ENCODE measurements at regions not wholly inside any gene's neighbourhood (a gene's known extent, or its start where the extent isn't known, plus 50 kb on each side); places are given as distances from the start of the nearest gene placed in this dataset.

DNA sequence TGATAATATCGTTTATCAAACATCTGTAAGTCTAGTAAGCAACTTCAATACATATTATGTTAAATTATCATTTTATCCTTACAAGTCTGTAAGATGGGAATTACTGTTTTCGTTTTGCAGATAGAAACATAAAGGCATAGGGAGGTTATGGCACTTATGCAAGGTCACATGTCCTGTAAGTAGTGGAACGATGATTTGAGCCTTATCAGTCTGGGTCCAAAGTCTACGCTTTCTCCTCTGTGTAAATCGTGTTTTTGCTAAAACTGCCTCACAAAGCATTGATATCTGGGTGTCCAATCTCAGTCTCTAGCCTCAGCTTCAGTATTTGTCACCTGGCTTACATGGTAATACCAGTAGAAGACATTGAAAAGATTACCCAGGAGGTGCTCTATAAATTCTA lies 174.9 kb upstream of the RASSF8 start:
- WGBS, result 84% methylated on average over 4 of the region's 5 CpGs
- no peaks in the 10 kb centered on the region for H3K36me3 ChIP-seq (ENCODE audit: control insufficient read depth in 1 of 2, insufficient read depth in 2 of 2, low read depth in 1 of 2, low read length in 2 of 2)
- H4K8ac ChIP-seq (ENCODE audit: low read length), result no peak overlapping the region
- no peak overlapping the region for H4K91ac ChIP-seq (ENCODE audit: low read length)
- H3K27ac ChIP-seq (ENCODE audit: low read length, poor library complexity, severe bottlenecking), result no peak overlapping the region
- H3K4me2 ChIP-seq (ENCODE audit: low read length, poor library complexity, severe bottlenecking), result no peak overlapping the region
- H3K4me3 ChIP-seq (ENCODE audit: insufficient read depth in 1 of 2, low read depth in 1 of 2, low read length in 2 of 2), result no peak overlapping the region
- no peak overlapping the region for H2BK15ac ChIP-seq (ENCODE audit: low read depth, poor library complexity, severe bottlenecking)
- H2BK120ac ChIP-seq (ENCODE audit: low read depth, low read length), result no peak overlapping the region
- no peak overlapping the region for H2AFZ ChIP-seq (ENCODE audit: low read depth, low read length)
- H3K79me1 ChIP-seq (replicated peaks; ENCODE audit: low read length, poor library complexity, severe bottlenecking), result no peaks in the 10 kb centered on the region
- H3K27me3 ChIP-seq (ENCODE audit: control insufficient read depth in 1 of 2, insufficient read depth in 1 of 2, low read length in 2 of 2), result no peaks in the 10 kb centered on the region
- no peak for DNase-seq
- no peaks in the 10 kb centered on the region for H3K9me3 ChIP-seq (ENCODE audit: control insufficient read depth, low read length)
- no peak overlapping the region for H3K14ac ChIP-seq (ENCODE audit: low read length in 2 of 2)
- H2BK5ac ChIP-seq (ENCODE audit: low read depth, low read length, poor library complexity, severe bottlenecking), result no peak overlapping the region
- no peak overlapping the region for H2BK12ac ChIP-seq (ENCODE audit: low read length in 2 of 2)
- no peak overlapping the region for H3K18ac ChIP-seq (ENCODE audit: low read depth in 1 of 2, low read length in 2 of 2)
- no peaks in the 10 kb centered on the region for H3K4me1 ChIP-seq (ENCODE audit: control insufficient read depth, insufficient read depth, low read depth, low read length)
- H2AK5ac ChIP-seq (ENCODE audit: low read length, severe bottlenecking), result no peak overlapping the region
- H3K4ac ChIP-seq (ENCODE audit: low read depth in 1 of 2, low read length in 2 of 2), result no peak overlapping the region
- no peak overlapping the region for H3K23ac ChIP-seq (ENCODE audit: low read length in 2 of 2)
- no peak overlapping the region for H3K9ac ChIP-seq (ENCODE audit: low read length)

- DNase-seq, result no peak
- Histone ChIP-seq H2BK12ac (ENCODE audit: low read length in 2 of 2) (no peak overlapping the region), H3K4me1 (ENCODE audit: control insufficient read depth, insufficient read depth, low read depth, low read length) (no peaks in the 10 kb centered on the region), H3K36me3 (ENCODE audit: control insufficient read depth in 1 of 2, insufficient read depth in 2 of 2, low read depth in 1 of 2, low read length in 2 of 2) (no peaks in the 10 kb centered on the region), H3K4me2 (ENCODE audit: low read length, poor library complexity, severe bottlenecking) (no peak overlapping the region), H4K8ac (ENCODE audit: low read length) (no peak overlapping the region), H2BK5ac (ENCODE audit: low read depth, low read length, poor library complexity, severe bottlenecking) (no peak overlapping the region), H3K27ac (ENCODE audit: low read length, poor library complexity, severe bottlenecking) (no peak overlapping the region), H2BK15ac (ENCODE audit: low read depth, poor library complexity, severe bottlenecking) (no peak overlapping the region), H3K9me3 (ENCODE audit: control insufficient read depth, low read length) (no peaks in the 10 kb centered on the region), H3K23ac (ENCODE audit: low read length in 2 of 2) (no peak overlapping the region), H2BK120ac (ENCODE audit: low read depth, low read length) (no peak overlapping the region), H2AFZ (ENCODE audit: low read depth, low read length) (no peak overlapping the region), H3K4ac (ENCODE audit: low read depth in 1 of 2, low read length in 2 of 2) (no peak overlapping the region), H3K18ac (ENCODE audit: low read depth in 1 of 2, low read length in 2 of 2) (no peak overlapping the region), H3K4me3 (ENCODE audit: insufficient read depth in 1 of 2, low read depth in 1 of 2, low read length in 2 of 2) (no peak overlapping the region), H4K91ac (ENCODE audit: low read length) (no peak overlapping the region), H3K79me1 (replicated peaks; ENCODE audit: low read length, poor library complexity, severe bottlenecking) (no peaks in the 10 kb centered on the region), H3K9ac (ENCODE audit: low read length) (no peak overlapping the region), H3K14ac (ENCODE audit: low read length in 2 of 2) (no peak overlapping the region), H2AK5ac (ENCODE audit: low read length, severe bottlenecking) (no peak overlapping the region), H3K27me3 (ENCODE audit: control insufficient read depth in 1 of 2, insufficient read depth in 1 of 2, low read length in 2 of 2) (no peaks in the 10 kb centered on the region)
- WGBS, result 85% methylated on average over 7 of the region's 7 CpGs
Measured at GRCh38 chr12:25784669-25785068, 173.8 kb upstream of the RASSF8 start.

- Histone ChIP-seq H2AFZ (ENCODE audit: low read depth, low read length) (no peak overlapping the region), H4K91ac (ENCODE audit: low read length) (no peak overlapping the region), H3K23ac (ENCODE audit: low read length in 2 of 2) (no peak overlapping the region), H3K14ac (ENCODE audit: low read length in 2 of 2) (no peak overlapping the region), H3K9me3 (ENCODE audit: control insufficient read depth, low read length) (no peaks in the 10 kb centered on the region), H3K79me1 (replicated peaks; ENCODE audit: low read length, poor library complexity, severe bottlenecking) (no peaks in the 10 kb centered on the region), H2BK5ac (ENCODE audit: low read depth, low read length, poor library complexity, severe bottlenecking) (no peak overlapping the region), H2BK12ac (ENCODE audit: low read length in 2 of 2) (no peak overlapping the region), H2BK15ac (ENCODE audit: low read depth, poor library complexity, severe bottlenecking) (no peak overlapping the region), H3K36me3 (ENCODE audit: control insufficient read depth in 1 of 2, insufficient read depth in 2 of 2, low read depth in 1 of 2, low read length in 2 of 2) (no peaks in the 10 kb centered on the region), H2AK5ac (ENCODE audit: low read length, severe bottlenecking) (no peak overlapping the region), H3K27ac (ENCODE audit: low read length, poor library complexity, severe bottlenecking) (no peak overlapping the region), H2BK120ac (ENCODE audit: low read depth, low read length) (no peak overlapping the region), H3K4me2 (ENCODE audit: low read length, poor library complexity, severe bottlenecking) (no peak overlapping the region), H3K4me3 (ENCODE audit: insufficient read depth in 1 of 2, low read depth in 1 of 2, low read length in 2 of 2) (no peak overlapping the region), H3K9ac (ENCODE audit: low read length) (no peak overlapping the region), H3K27me3 (ENCODE audit: control insufficient read depth in 1 of 2, insufficient read depth in 1 of 2, low read length in 2 of 2) (no peaks in the 10 kb centered on the region), H3K4ac (ENCODE audit: low read depth in 1 of 2, low read length in 2 of 2) (no peak overlapping the region), H3K18ac (ENCODE audit: low read depth in 1 of 2, low read length in 2 of 2) (no peak overlapping the region), H3K4me1 (ENCODE audit: control insufficient read depth, insufficient read depth, low read depth, low read length) (no peaks in the 10 kb centered on the region), H4K8ac (ENCODE audit: low read length) (no peak overlapping the region)
- no peak for DNase-seq
- 66% methylated on average over 3 of the region's 4 CpGs for WGBS
Measured at GRCh38 chr12:25785134-25785533, 173.3 kb upstream of the RASSF8 start.

DNA sequence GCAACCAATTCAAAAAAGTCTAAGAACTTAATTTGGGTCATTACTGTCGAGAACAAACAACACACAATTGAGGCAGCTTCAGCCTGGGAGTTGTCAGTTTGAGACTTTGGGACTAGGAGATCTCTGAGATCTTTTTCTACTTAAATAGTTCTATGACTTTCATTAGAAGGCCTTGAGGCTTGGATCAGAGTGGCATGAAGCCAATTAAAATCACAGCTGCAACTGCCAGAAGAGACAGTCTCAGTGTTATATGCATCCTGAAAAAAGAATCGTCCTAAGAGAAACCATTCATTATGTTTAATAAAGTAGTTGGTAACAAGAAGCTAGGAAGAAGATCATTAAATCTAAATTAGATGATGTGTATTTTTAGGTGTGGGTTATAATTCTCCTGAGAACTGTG lies 170.8 kb upstream of the RASSF8 start:
- Histone ChIP-seq H3K9ac (ENCODE audit: low read length) (no peak overlapping the region), H3K4me3 (ENCODE audit: insufficient read depth in 1 of 2, low read depth in 1 of 2, low read length in 2 of 2) (no peak overlapping the region), H3K4ac (ENCODE audit: low read depth in 1 of 2, low read length in 2 of 2) (no peak overlapping the region), H2BK120ac (ENCODE audit: low read depth, low read length) (no peak overlapping the region), H3K36me3 (ENCODE audit: control insufficient read depth in 1 of 2, insufficient read depth in 2 of 2, low read depth in 1 of 2, low read length in 2 of 2) (no peaks in the 10 kb centered on the region), H3K27ac (ENCODE audit: low read length, poor library complexity, severe bottlenecking) (no peak overlapping the region), H2BK12ac (ENCODE audit: low read length in 2 of 2) (no peak overlapping the region), H4K8ac (ENCODE audit: low read length) (no peak overlapping the region), H2AFZ (ENCODE audit: low read depth, low read length) (no peak overlapping the region), H2BK5ac (ENCODE audit: low read depth, low read length, poor library complexity, severe bottlenecking) (no peak overlapping the region), H3K4me1 (ENCODE audit: control insufficient read depth, insufficient read depth, low read depth, low read length) (no peaks in the 10 kb centered on the region), H3K4me2 (ENCODE audit: low read length, poor library complexity, severe bottlenecking) (no peak overlapping the region), H2BK15ac (ENCODE audit: low read depth, poor library complexity, severe bottlenecking) (no peak overlapping the region), H3K79me1 (replicated peaks; ENCODE audit: low read length, poor library complexity, severe bottlenecking) (no peaks in the 10 kb centered on the region), H3K14ac (ENCODE audit: low read length in 2 of 2) (no peak overlapping the region), H3K23ac (ENCODE audit: low read length in 2 of 2) (no peak overlapping the region), H3K9me3 (ENCODE audit: control insufficient read depth, low read length) (no peaks in the 10 kb centered on the region), H3K18ac (ENCODE audit: low read depth in 1 of 2, low read length in 2 of 2) (no peak overlapping the region), H4K91ac (ENCODE audit: low read length) (no peak overlapping the region), H3K27me3 (ENCODE audit: control insufficient read depth in 1 of 2, insufficient read depth in 1 of 2, low read length in 2 of 2) (no peaks in the 10 kb centered on the region), H2AK5ac (ENCODE audit: low read length, severe bottlenecking) (no peak overlapping the region)
- no peak for DNase-seq
- WGBS, result 86% methylated on average over 1 of the region's 2 CpGs
